GM21723 (cell line): ENCODE measurements at regions not wholly inside any gene's neighbourhood (a gene's known extent, or its start where the extent isn't known, plus 50 kb on each side); places are given as distances from the start of the nearest gene placed in this dataset.

Experiments
- ATAC-seq: cut with Tn5 transposase; IDR thresholded peaks from one replicate; pipeline ENCODE4 v1.9.1; 2021; ENCODE audit warnings: mild to moderate bottlenecking, moderate library complexity; ENCODE audit not compliant: unreplicated experiment

- ATAC-seq = no peak
Observed at GRCh38 chr9:115362101-115362500, 244.1 kb upstream of the TNC start.

- no peak for ATAC-seq
Observed at GRCh38 chr9:115362640-115363039, 244.7 kb upstream of the TNC start.

- ATAC-seq = no peak
Observed at GRCh38 chr9:115364991-115365390, 247.0 kb upstream of the TNC start.

- ATAC-seq = no peak
Observed at GRCh38 chr9:115367321-115367720, 249.4 kb upstream of the TNC start.

GRCh38 chr9:115367780-115368525 lies 250.0 kb upstream of the TNC start:
- no peak for ATAC-seq

- ATAC-seq = no peak
Observed at GRCh38 chr9:115369322-115369957, 251.5 kb upstream of the TNC start.

GRCh38 chr9:115373000-115373709 lies 255.2 kb upstream of the TNC start:
- no peak for ATAC-seq

GRCh38 chr9:115373710-115374045 lies 255.7 kb upstream of the TNC start:
- no peak for ATAC-seq

- no peak for ATAC-seq
Observed at GRCh38 chr9:115374724-115375268, 256.8 kb upstream of the TNC start.

- no peak for ATAC-seq
Observed at GRCh38 chr9:115378241-115378640, 260.3 kb upstream of the TNC start.

GRCh38 chr9:115378758-115379157 lies 260.8 kb upstream of the TNC start:
- no peak for ATAC-seq

GRCh38 chr9:115379719-115380118 lies 261.8 kb upstream of the TNC start:
- no peak for ATAC-seq

- no peak for ATAC-seq
Observed at GRCh38 chr9:115382865-115383264, 264.9 kb upstream of the TNC start.

GRCh38 chr9:115385383-115386122 lies 267.6 kb upstream of the TNC start:
- ATAC-seq = no peak

GRCh38 chr9:115386963-115387770 lies 269.2 kb upstream of the TNC start:
- no peak for ATAC-seq

GRCh38 chr9:115391168-115391825 lies 273.3 kb upstream of the TNC start:
- no peak for ATAC-seq

- ATAC-seq = no peak
Observed at GRCh38 chr9:115393976-115394775, 276.2 kb upstream of the TNC start.

- no peak for ATAC-seq
Observed at GRCh38 chr9:115395511-115396021, 277.6 kb upstream of the TNC start.

- no peak for ATAC-seq
Observed at GRCh38 chr9:115396071-115396529, 278.1 kb upstream of the TNC start.
